CD4-positive, alpha-beta T cell treated with Interferon alpha-2 for 1 hour (primary cell): ENCODE measurements at regions not wholly inside any gene's neighbourhood (a gene's known extent, or its start where the extent isn't known, plus 50 kb on each side); places are given as distances from the start of the nearest gene placed in this dataset.

ENCODE experiments used
- DNase-seq, 2 donors: peaks; one replicate each; pipeline ENCODE4 v3.0.0-alpha.2; 2020 to 2022

- no peak for DNase-seq
Observed at GRCh38 chr3:177724020-177724638, 526.8 kb upstream of the TBL1XR1 start.

- no peak for DNase-seq
Observed at GRCh38 chr3:177725165-177725564, 527.9 kb upstream of the TBL1XR1 start.

- DNase-seq, result no peak
Observed at GRCh38 chr3:177726807-177727206, 529.5 kb upstream of the TBL1XR1 start.

GRCh38 chr3:177729956-177730681, 532.8 kb upstream of the TBL1XR1 start:
- DNase-seq, result no peak

- no peak for DNase-seq
Observed at GRCh38 chr3:177730814-177731213, 533.5 kb upstream of the TBL1XR1 start.

GRCh38 chr3:177731644-177732268, 534.5 kb upstream of the TBL1XR1 start:
- no peak for DNase-seq

GRCh38 chr3:177733233-177733632, 536.0 kb upstream of the TBL1XR1 start:
- no peak for DNase-seq

- no peak for DNase-seq
Observed at GRCh38 chr3:177733936-177734335, 536.7 kb upstream of the TBL1XR1 start.

- DNase-seq, result no peak
Observed at GRCh38 chr3:177735431-177735830, 538.1 kb upstream of the TBL1XR1 start.

- no peak for DNase-seq
Observed at GRCh38 chr3:177739461-177739860, 542.2 kb upstream of the TBL1XR1 start.

- DNase-seq, result no peak
Observed at GRCh38 chr3:177740254-177740653, 543.0 kb upstream of the TBL1XR1 start.

- no peak for DNase-seq
Observed at GRCh38 chr3:177742273-177742672, 545.0 kb upstream of the TBL1XR1 start.

GRCh38 chr3:177743173-177743890, 546.0 kb upstream of the TBL1XR1 start:
- no peak for DNase-seq

- no peak for DNase-seq
Observed at GRCh38 chr3:177744873-177745606, 547.8 kb upstream of the TBL1XR1 start.

GRCh38 chr3:177745607-177746005, 548.3 kb upstream of the TBL1XR1 start:
- DNase-seq, result no peak

GRCh38 chr3:177746337-177746933, 549.2 kb upstream of the TBL1XR1 start:
- no peak for DNase-seq

GRCh38 chr3:177749836-177750235, 552.6 kb upstream of the TBL1XR1 start:
- no peak for DNase-seq

GRCh38 chr3:177750436-177750835, 553.2 kb upstream of the TBL1XR1 start:
- no peak for DNase-seq

- DNase-seq, result no peak
Observed at GRCh38 chr3:177751770-177752169, 554.5 kb upstream of the TBL1XR1 start.

- DNase-seq, result no peak
Observed at GRCh38 chr3:177752831-177753230, 555.5 kb upstream of the TBL1XR1 start.

- no peak for DNase-seq
Observed at GRCh38 chr3:177753451-177754155, 556.3 kb upstream of the TBL1XR1 start.

- no peak for DNase-seq
Observed at GRCh38 chr3:177754508-177754921, 557.2 kb upstream of the TBL1XR1 start.
